OCI-LY1 (cell line): ENCODE measurements at regions not wholly inside any gene's neighbourhood (a gene's known extent, or its start where the extent isn't known, plus 50 kb on each side); places are given as distances from the start of the nearest gene placed in this dataset.

ENCODE experiments used
- H2AFZ ChIP-seq: fragments of 200-600 bp; sonication (generic), shearing (Covaris generic); 2 replicates; pipeline ENCODE4 v1.6.0; 2014; ENCODE audit warnings: antibody characterized with exemption, mild to moderate bottlenecking, low read length
- H3F3A ChIP-seq: fragments of 200-600 bp; sonication (generic), shearing (Covaris generic); 2 replicates; pipeline ENCODE4 v1.6.0; 2014; ENCODE audit warnings: mild to moderate bottlenecking, antibody characterized with exemption, low read length, moderate library complexity; ENCODE audit not compliant: insufficient read depth
- H3K27ac ChIP-seq: fragments of 200-600 bp; sonication (generic); 2 replicates; pipeline ENCODE4 v1.5.1; 2014; ENCODE audit warnings: low read length, mixed run types, mild to moderate bottlenecking, low read depth; ENCODE audit not compliant: poor library complexity, severe bottlenecking
- H3K27me3 ChIP-seq: fragments of 200-600 bp; sonication (generic); 2 replicates; pipeline ENCODE4 v1.6.0; 2014; ENCODE audit warnings: antibody characterized with exemption, mild to moderate bottlenecking, low read length, moderate library complexity; ENCODE audit not compliant: insufficient read depth
- H3K36me3 ChIP-seq: fragments of 200-600 bp; sonication (generic); 2 replicates; pipeline ENCODE4 v1.6.1; 2014; ENCODE audit warnings: mild to moderate bottlenecking, antibody characterized with exemption, low read length, moderate library complexity, mixed read lengths; ENCODE audit not compliant: insufficient read depth
- H3K4me1 ChIP-seq: fragments of 200-600 bp; sonication (generic); 2 replicates; pipeline ENCODE4 v1.5.1; 2014; ENCODE audit warnings: mild to moderate bottlenecking, low read length, moderate library complexity; ENCODE audit not compliant: insufficient read depth, severe bottlenecking
- H3K4me2 ChIP-seq: fragments of 200-600 bp; sonication (generic), shearing (Covaris generic); 2 replicates; pipeline ENCODE4 v1.6.1; 2014; ENCODE audit warnings: low read length
- H3K4me3 ChIP-seq: fragments of 200-600 bp; sonication (generic); 2 replicates; pipeline ENCODE4 v1.5.1; 2014; ENCODE audit warnings: low read length, low read depth, mild to moderate bottlenecking, mixed read lengths; ENCODE audit not compliant: poor library complexity, severe bottlenecking
- H3K79me2 ChIP-seq: fragments of 200-600 bp; shearing (Covaris generic); 2 replicates; pipeline ENCODE4 v1.6.1; 2016; ENCODE audit warnings: mixed run types, low read length, mixed read lengths; ENCODE audit not compliant: insufficient read depth
- H3K9ac ChIP-seq: fragments of 200-600 bp; sonication (generic), shearing (Covaris generic); 2 replicates; pipeline ENCODE4 v1.6.1; 2014; ENCODE audit warnings: mild to moderate bottlenecking, low read length, mixed read lengths
- H3K9me2 ChIP-seq: fragments of 200-600 bp; sonication (generic), shearing (Covaris generic); 2 replicates; pipeline ENCODE4 v1.6.1; 2014; ENCODE audit warnings: low read depth, mild to moderate bottlenecking, low read length, mixed read lengths
- H3K9me3 ChIP-seq: fragments of 200-600 bp; shearing (Covaris generic); 2 replicates; pipeline ENCODE4 v1.6.1; 2014; ENCODE audit warnings: low read length, mixed read lengths
- H4K20me1 ChIP-seq: fragments of 200-600 bp; sonication (generic), shearing (Covaris generic); 2 replicates; pipeline ENCODE4 v1.6.0; 2016; ENCODE audit warnings: mild to moderate bottlenecking, low read length; ENCODE audit not compliant: insufficient read depth
- CTCF ChIP-seq: fragments of 200-600 bp; sonication (generic), shearing (Covaris generic); IDR thresholded peaks from 2 replicates; pipeline ENCODE4 v1.5.1; 2017; ENCODE audit warnings: mild to moderate bottlenecking, antibody characterized with exemption, low read length, moderate library complexity, mixed read lengths
- EZH2 ChIP-seq: fragments of 200-600 bp; sonication (generic), shearing (Covaris generic); IDR thresholded peaks from 2 replicates; pipeline ENCODE4 v1.8.0; 2017; ENCODE audit warnings: borderline replicate concordance, mixed run types, mild to moderate bottlenecking, antibody characterized with exemption, low read length, moderate library complexity, mixed read lengths

- Histone ChIP-seq H4K20me1 (no peaks in the 10 kb centered on the region), H3K27ac (no peak overlapping the region), H3K36me3 (no peaks in the 10 kb centered on the region), H3K4me3 (no peak overlapping the region), H2AFZ (no peak overlapping the region), H3F3A (no peaks in the 10 kb centered on the region), H3K4me1 (no peaks in the 10 kb centered on the region), H3K9ac (no peak overlapping the region), H3K79me2 (no peaks in the 10 kb centered on the region), H3K9me3 (no peaks in the 10 kb centered on the region), H3K4me2 (no peak overlapping the region), H3K9me2 (no peaks in the 10 kb centered on the region), H3K27me3 (no peaks in the 10 kb centered on the region)
- TF ChIP-seq EZH2 (no peak), CTCF (no peak)
These were observed 607.3 kb downstream of the NCAM2 start for GRCh38 chr21:21605521-21605920.

GRCh38 chr21:21606041-21606440 lies 607.8 kb downstream of the NCAM2 start:
- Histone ChIP-seq H3K9ac (no peak overlapping the region), H3K4me3 (no peak overlapping the region), H3F3A (no peaks in the 10 kb centered on the region), H4K20me1 (no peaks in the 10 kb centered on the region), H3K36me3 (no peaks in the 10 kb centered on the region), H3K27ac (no peak overlapping the region), H3K4me2 (no peak overlapping the region), H2AFZ (no peak overlapping the region), H3K27me3 (no peaks in the 10 kb centered on the region), H3K79me2 (no peaks in the 10 kb centered on the region), H3K9me2 (no peaks in the 10 kb centered on the region), H3K9me3 (no peaks in the 10 kb centered on the region), H3K4me1 (no peaks in the 10 kb centered on the region)
- TF ChIP-seq CTCF (no peak), EZH2 (no peak)

- Histone ChIP-seq H3K27ac (no peak overlapping the region), H4K20me1 (no peaks in the 10 kb centered on the region), H3K36me3 (no peaks in the 10 kb centered on the region), H2AFZ (no peak overlapping the region), H3K9me3 (no peaks in the 10 kb centered on the region), H3K4me2 (no peak overlapping the region), H3K79me2 (no peaks in the 10 kb centered on the region), H3K4me1 (no peaks in the 10 kb centered on the region), H3K27me3 (no peaks in the 10 kb centered on the region), H3K9ac (no peak overlapping the region), H3K4me3 (no peak overlapping the region), H3F3A (no peaks in the 10 kb centered on the region), H3K9me2 (no peaks in the 10 kb centered on the region)
- TF ChIP-seq CTCF (no peak), EZH2 (no peak)
These were observed 614.3 kb downstream of the NCAM2 start for GRCh38 chr21:21612466-21612865.
